ENCODE measurements at regions not wholly inside any gene's neighbourhood (a gene's known extent, or its start where the extent isn't known, plus 50 kb on each side); places are given as distances from the start of the nearest gene placed in this dataset.
"Not testable (repeated sequence)": the region's sequence is repeated elsewhere in the genome, so short reads cannot be mapped to it uniquely, and the experiment has no call there.

DNA sequence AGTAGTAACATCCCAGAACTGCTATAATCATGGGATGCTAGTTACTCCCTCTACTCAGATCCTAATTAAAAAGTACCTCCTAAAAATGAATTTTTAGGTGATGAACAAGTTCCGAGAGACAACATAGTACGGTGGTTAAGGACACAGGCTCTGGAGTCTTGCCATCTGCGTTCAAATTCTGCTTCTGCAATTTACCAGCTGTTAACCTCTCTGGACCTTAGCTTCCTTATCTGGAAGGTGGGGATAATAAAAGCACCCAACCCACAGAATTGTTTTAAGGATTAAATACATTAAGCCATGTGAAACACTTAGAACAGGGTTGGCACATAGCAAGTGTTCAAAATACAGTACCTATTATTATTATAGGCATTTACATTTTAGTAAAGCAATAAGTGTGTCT is 77.5 kb upstream of the XPA start:
- H3K36me3 ChIP-seq (ENCODE audit: insufficient read depth, low read length) = no peaks in the 10 kb centered on the region
- Mint-ChIP-seq H3K36me3 (ENCODE audit: low read depth) (no peaks in the 10 kb centered on the region), H3K4me3 (no peak overlapping the region), H3K27me3 (peaks cover 36% of the 10 kb centered on the region), H3K9me3 (peaks cover 7% of the 10 kb centered on the region), H3K27ac (no peak overlapping the region), H3K4me1 (ENCODE audit: low read depth) (no peaks in the 10 kb centered on the region)
- intact Hi-C loops (cut with DNase I, micrococcal nuclease) = no loop called here
- H3K27ac ChIP-seq (ENCODE audit: low read depth in 1 of 2, low read length in 2 of 2) = no peak overlapping the region
- no peaks in the 10 kb centered on the region for H3K4me1 ChIP-seq (ENCODE audit: insufficient read depth, low read length)
- ATAC-seq (ENCODE audit: poor library complexity) = no peak
- H3K4me3 ChIP-seq (ENCODE audit: low read length) = no peak overlapping the region
- ChIA-PET CTCF (no interaction called here), POLR2A (interaction anchor here (0.6 kb wide), 1 partner anchor 34 kb away, joined by 3 read pairs; no protein-coding TSS in a partner anchor)
- peaks cover 7 to 12% of the 10 kb centered on the region in 2 experiments for H3K9me3 ChIP-seq (ENCODE audit: control insufficient read depth in 1 of 2, insufficient read depth in 1 of 2, low read length in 2 of 2)
- H3K27me3 ChIP-seq (ENCODE audit: control insufficient read depth in 1 of 2, insufficient read depth in 2 of 2, low read length in 2 of 2) = peaks cover 0 to 8% of the 10 kb centered on the region in 2 experiments
- DNase-seq = no peak
- TF ChIP-seq, protein P1, sequence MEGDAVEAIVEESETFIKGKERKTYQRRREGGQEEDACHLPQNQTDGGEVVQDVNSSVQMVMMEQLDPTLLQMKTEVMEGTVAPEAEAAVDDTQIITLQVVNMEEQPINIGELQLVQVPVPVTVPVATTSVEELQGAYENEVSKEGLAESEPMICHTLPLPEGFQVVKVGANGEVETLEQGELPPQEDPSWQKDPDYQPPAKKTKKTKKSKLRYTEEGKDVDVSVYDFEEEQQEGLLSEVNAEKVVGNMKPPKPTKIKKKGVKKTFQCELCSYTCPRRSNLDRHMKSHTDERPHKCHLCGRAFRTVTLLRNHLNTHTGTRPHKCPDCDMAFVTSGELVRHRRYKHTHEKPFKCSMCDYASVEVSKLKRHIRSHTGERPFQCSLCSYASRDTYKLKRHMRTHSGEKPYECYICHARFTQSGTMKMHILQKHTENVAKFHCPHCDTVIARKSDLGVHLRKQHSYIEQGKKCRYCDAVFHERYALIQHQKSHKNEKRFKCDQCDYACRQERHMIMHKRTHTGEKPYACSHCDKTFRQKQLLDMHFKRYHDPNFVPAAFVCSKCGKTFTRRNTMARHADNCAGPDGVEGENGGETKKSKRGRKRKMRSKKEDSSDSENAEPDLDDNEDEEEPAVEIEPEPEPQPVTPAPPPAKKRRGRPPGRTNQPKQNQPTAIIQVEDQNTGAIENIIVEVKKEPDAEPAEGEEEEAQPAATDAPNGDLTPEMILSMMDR (IDR thresholded peaks at IDR 0.05) = no peak

DNA sequence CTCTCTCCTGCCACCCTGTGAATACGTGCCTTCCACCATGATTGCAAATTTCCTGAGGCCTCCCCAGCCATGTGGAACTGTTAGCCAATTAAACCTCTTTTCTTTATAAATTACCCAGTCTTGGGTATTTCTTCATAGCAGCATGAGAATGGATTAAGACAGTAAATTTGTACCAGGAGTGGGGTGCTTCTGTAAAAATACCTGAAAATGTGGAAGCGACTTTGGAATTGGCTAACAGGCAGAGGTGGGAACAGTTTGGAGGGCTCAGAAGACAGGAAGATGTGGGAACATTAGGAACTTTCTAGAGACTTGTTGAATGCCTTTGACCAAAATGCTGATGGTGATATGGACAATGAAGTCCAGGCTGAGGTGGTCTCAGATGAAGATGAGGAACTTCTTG is 74.3 kb upstream of the FOXE1 start:
- H3K9me3 ChIP-seq (ENCODE audit: control insufficient read depth in 1 of 2, insufficient read depth in 1 of 2, low read length in 2 of 2) = peaks cover 11 to 16% of the 10 kb centered on the region in 2 experiments
- H3K27me3 ChIP-seq (ENCODE audit: control insufficient read depth in 1 of 2, insufficient read depth in 2 of 2, low read length in 2 of 2); H3K36me3 ChIP-seq (ENCODE audit: insufficient read depth, low read length); H3K4me1 Mint-ChIP-seq (ENCODE audit: low read depth); ATAC-seq (ENCODE audit: poor library complexity); H3K9me3 Mint-ChIP-seq; CTCF ChIA-PET; POLR2A ChIA-PET; H3K4me3 Mint-ChIP-seq; H3K27ac Mint-ChIP-seq; DNase-seq; H3K36me3 Mint-ChIP-seq (ENCODE audit: low read depth); H3K4me1 ChIP-seq (ENCODE audit: insufficient read depth, low read length); H3K27ac ChIP-seq (ENCODE audit: low read depth in 1 of 2, low read length in 2 of 2); H3K4me3 ChIP-seq (ENCODE audit: low read length); intact Hi-C loops (cut with DNase I, micrococcal nuclease): not testable (repeated sequence)
- peaks cover 28% of the 10 kb centered on the region for H3K27me3 Mint-ChIP-seq

DNA sequence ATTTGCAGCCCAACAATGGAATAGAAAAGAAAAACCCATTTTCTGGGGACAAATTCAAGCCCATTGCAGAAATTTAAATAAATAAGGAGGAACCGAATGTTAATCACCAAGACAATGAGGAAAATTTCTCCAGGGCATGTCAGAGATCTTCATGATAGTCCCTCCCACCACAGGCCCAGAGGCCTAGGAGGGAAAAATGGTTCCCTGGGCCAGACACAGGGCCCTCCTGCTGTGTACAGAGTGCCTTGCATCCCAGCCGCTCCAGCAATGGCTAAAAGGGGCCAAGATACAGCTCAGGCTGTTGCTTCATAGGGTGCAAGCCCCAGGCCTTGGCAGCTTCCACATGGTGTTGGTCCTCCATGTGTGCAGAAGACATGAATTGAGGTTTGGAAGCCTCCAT is 73.4 kb upstream of the FOXE1 start:
- Histone ChIP-seq H3K9me3 (ENCODE audit: control insufficient read depth in 1 of 2, insufficient read depth in 1 of 2, low read length in 2 of 2) (peaks cover 11 to 16% of the 10 kb centered on the region in 2 experiments), H3K36me3 (ENCODE audit: insufficient read depth, low read length) (no peaks in the 10 kb centered on the region), H3K27me3 (ENCODE audit: control insufficient read depth in 1 of 2, insufficient read depth in 2 of 2, low read length in 2 of 2) (peaks cover 5 to 11% of the 10 kb centered on the region in 2 experiments), H3K27ac (ENCODE audit: low read depth in 1 of 2, low read length in 2 of 2) (no peak overlapping the region), H3K4me1 (ENCODE audit: insufficient read depth, low read length) (no peaks in the 10 kb centered on the region), H3K4me3 (ENCODE audit: low read length) (no peak overlapping the region)
- CTCF ChIA-PET = no interaction called here
- Mint-ChIP-seq H3K4me1 (ENCODE audit: low read depth) (no peaks in the 10 kb centered on the region), H3K4me3 (no peak overlapping the region), H3K27ac (no peak overlapping the region), H3K9me3 (peaks cover 7% of the 10 kb centered on the region), H3K36me3 (ENCODE audit: low read depth) (no peaks in the 10 kb centered on the region), H3K27me3 (peaks cover 30% of the 10 kb centered on the region)
- no peak for ATAC-seq (ENCODE audit: poor library complexity)
- intact Hi-C loops (cut with DNase I, micrococcal nuclease) = no loop called here
- TF ChIP-seq, protein P1 (IDR thresholded peaks at IDR 0.05) = no peak
- DNase-seq = no peak
- POLR2A ChIA-PET = no interaction called here

DNA sequence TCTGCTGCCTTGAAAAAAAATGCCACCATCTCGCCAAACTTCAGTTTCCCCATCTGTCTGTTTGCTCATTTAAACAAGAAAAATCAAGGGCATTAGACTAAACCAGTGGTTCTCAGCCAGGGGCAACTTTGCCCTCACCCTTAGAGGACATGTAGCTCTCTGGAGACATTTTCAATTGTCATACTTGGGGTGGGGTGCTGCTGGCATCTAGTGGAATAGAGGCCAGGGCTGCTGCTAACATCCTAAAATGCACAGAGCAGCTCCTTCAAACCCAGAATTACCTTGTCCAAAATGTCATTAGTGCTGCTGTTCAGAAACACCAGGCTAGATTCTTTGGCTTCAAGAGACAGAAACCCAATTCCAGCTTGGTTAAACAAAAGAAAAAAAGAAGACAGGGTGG is 71.1 kb upstream of the FOXE1 start:
- no peaks in the 10 kb centered on the region for H3K4me1 Mint-ChIP-seq (ENCODE audit: low read depth)
- peaks cover 33% of the 10 kb centered on the region for H3K27me3 Mint-ChIP-seq
- ChIA-PET CTCF (no interaction called here), POLR2A (no interaction called here)
- H3K36me3 Mint-ChIP-seq (ENCODE audit: low read depth) = no peaks in the 10 kb centered on the region
- Histone ChIP-seq H3K4me3 (ENCODE audit: low read length) (no peak overlapping the region), H3K27ac (ENCODE audit: low read depth in 1 of 2, low read length in 2 of 2) (no peak overlapping the region), H3K36me3 (ENCODE audit: insufficient read depth, low read length) (no peaks in the 10 kb centered on the region), H3K4me1 (ENCODE audit: insufficient read depth, low read length) (no peaks in the 10 kb centered on the region), H3K9me3 (ENCODE audit: control insufficient read depth in 1 of 2, insufficient read depth in 1 of 2, low read length in 2 of 2) (peaks cover 11 to 16% of the 10 kb centered on the region in 2 experiments), H3K27me3 (ENCODE audit: control insufficient read depth in 1 of 2, insufficient read depth in 2 of 2, low read length in 2 of 2) (peaks cover 5 to 8% of the 10 kb centered on the region in 2 experiments)
- TF ChIP-seq, protein P1 (IDR thresholded peaks at IDR 0.05) = no peak
- H3K4me3 Mint-ChIP-seq = no peak overlapping the region
- ATAC-seq (ENCODE audit: poor library complexity) = no peak
- DNase-seq = no peak
- intact Hi-C loops (cut with DNase I, micrococcal nuclease) = no loop called here
- no peak overlapping the region for H3K27ac Mint-ChIP-seq
- peaks cover 7% of the 10 kb centered on the region for H3K9me3 Mint-ChIP-seq
